CD4-positive, alpha-beta T cell (primary cell): ENCODE measurements at regions not wholly inside any gene's neighbourhood (a gene's known extent, or its start where the extent isn't known, plus 50 kb on each side); places are given as distances from the start of the nearest gene placed in this dataset.

Source experiments
- ATAC-seq: fragments of 200-7000 bp; cut with Tn5 transposase; one replicate; pipeline ENCODE4 v1.10.0; 2022; ENCODE audit warnings: mild to moderate bottlenecking; ENCODE audit not compliant: poor library complexity
- CTCF ChIA-PET: fragments of 350-600 bp; sonication (Branson Sonifier 250); formaldehyde crosslinking; loops from one replicate; lab custom pipeline; 2021; ENCODE audit warnings: antibody characterized with exemption, inconsistent platforms; lab: Charles Lee
- POLR2A ChIA-PET: fragments of 350-600 bp; sonication (Branson Sonifier 250); formaldehyde crosslinking; loops from one replicate; lab custom pipeline; 2021; ENCODE audit warnings: antibody characterized with exemption, inconsistent platforms; lab: Charles Lee
- DNase-seq, 14 experiments: peaks; one replicate each; pipeline ENCODE4 v3.0.0-alpha.2; 2013 to 2020; ENCODE audit warnings: mixed read lengths in 2 of 14
- H3K27ac ChIP-seq, 2 donors: one replicate each; pipeline versions ENCODE4 v1.5.1 to v1.7.0; 2013; ENCODE audit warnings: low read length in 2 of 2, low read depth in 1 of 2, mild to moderate bottlenecking in 1 of 2
- H3K27me3 ChIP-seq, 2 experiments: 1 replicate in 1 of 2; 2 replicates in 1 of 2; pipeline versions ENCODE4 v1.6.1 to v1.7.0; 2013; ENCODE audit warnings: low read length in 2 of 2, control low read depth in 1 of 2, mild to moderate bottlenecking in 1 of 2, moderate library complexity in 1 of 2; ENCODE audit not compliant: insufficient read depth in 2 of 2, control insufficient read depth in 1 of 2
- H3K36me3 ChIP-seq: one replicate; pipeline ENCODE4 v1.6.1; 2013; ENCODE audit warnings: low read length, control low read depth; ENCODE audit not compliant: insufficient read depth
- H3K4me1 ChIP-seq: one replicate; pipeline ENCODE4 v1.6.1; 2013; ENCODE audit warnings: low read length, control low read depth; ENCODE audit not compliant: insufficient read depth
- H3K4me3 ChIP-seq: one replicate; pipeline ENCODE4 v1.5.1; 2013; ENCODE audit warnings: mild to moderate bottlenecking, low read length, moderate library complexity
- H3K9me3 ChIP-seq, 2 experiments: 1 replicate in 1 of 2; 2 replicates in 1 of 2; pipeline versions ENCODE4 v1.6.1 to v1.7.0; 2013; ENCODE audit warnings: low read length in 2 of 2, mild to moderate bottlenecking in 2 of 2, control low read depth in 1 of 2, moderate library complexity in 1 of 2; ENCODE audit not compliant: control insufficient read depth in 1 of 2, insufficient read depth in 1 of 2
- H3K27ac Mint-ChIP-seq: one replicate; pipeline ENCODE4 v1.8.0; 2020; ENCODE audit warnings: mixed read lengths
- H3K27me3 Mint-ChIP-seq: one replicate; pipeline ENCODE4 v1.8.0; 2021; ENCODE audit warnings: mixed read lengths
- H3K36me3 Mint-ChIP-seq: one replicate; pipeline ENCODE4 v1.8.0; 2021; ENCODE audit warnings: low read depth, mixed read lengths
- H3K4me1 Mint-ChIP-seq: one replicate; pipeline ENCODE4 v1.8.0; 2021; ENCODE audit warnings: low read depth, mixed read lengths
- H3K4me3 Mint-ChIP-seq: one replicate; pipeline ENCODE4 v1.8.0; 2020; ENCODE audit warnings: mild to moderate bottlenecking, mixed read lengths
- H3K9me3 Mint-ChIP-seq: one replicate; pipeline ENCODE4 v1.8.0; 2020; ENCODE audit warnings: mixed read lengths
- CTCF ChIP-seq: fragments of 200-600 bp; IDR thresholded peaks from one replicate; pipeline ENCODE4 v1.8.0; 2022; ENCODE audit warnings: antibody characterized with exemption, mild to moderate bottlenecking
- intact Hi-C, 2 experiments: fragments of 100-400 bp; cut with DNase I in 1 of 2; cut with micrococcal nuclease in 1 of 2; formaldehyde crosslinking; loops; one replicate each; pipeline versions ENCODE4 v1.15.1 to v1.9.0; 2023 to 2025; cut with DNase I, micrococcal nuclease

DNA sequence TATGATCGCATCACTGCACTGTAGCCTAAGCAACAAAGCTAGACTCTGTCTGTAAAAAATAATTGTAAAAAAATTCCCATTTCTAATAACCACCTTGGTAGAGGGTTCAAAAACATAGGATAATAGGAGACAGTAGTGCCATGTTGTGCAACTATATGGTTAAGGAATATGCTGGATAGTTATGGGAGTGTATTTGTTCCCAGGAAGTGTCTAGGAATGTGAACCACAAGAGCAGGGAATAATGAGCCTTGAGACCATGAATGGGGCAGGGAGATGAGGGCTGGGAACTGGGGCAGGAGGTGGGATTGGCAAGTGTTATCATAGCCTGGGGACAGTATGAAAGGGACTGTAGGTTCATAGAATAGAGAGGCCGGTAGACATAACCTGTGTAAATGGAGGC, 50.4 kb downstream of the RUSC2 start:
- CTCF ChIA-PET = interaction anchor here (0.6 kb wide), 1 partner anchor 1370 kb away, joined by 3 read pairs; no protein-coding TSS in a partner anchor
- H3K9me3 ChIP-seq = no peaks in the 10 kb centered on the region
- no peaks in the 10 kb centered on the region for H3K36me3 Mint-ChIP-seq
- TF ChIP-seq CTCF = no peak
- no peak overlapping the region for H3K4me3 Mint-ChIP-seq
- no peak overlapping the region for H3K27ac ChIP-seq
- POLR2A ChIA-PET = no interaction called here
- no peak for ATAC-seq
- H3K27me3 Mint-ChIP-seq = peaks cover 12% of the 10 kb centered on the region
- DNase-seq = no peak
- H3K4me3 ChIP-seq = no peak overlapping the region
- intact Hi-C loops = no loop called here
- peaks cover 0 to 8% of the 10 kb centered on the region in 2 experiments for H3K27me3 ChIP-seq
- H3K27ac Mint-ChIP-seq = no peak overlapping the region
- H3K36me3 ChIP-seq = no peaks in the 10 kb centered on the region
- no peaks in the 10 kb centered on the region for H3K4me1 ChIP-seq
- H3K4me1 Mint-ChIP-seq = no peaks in the 10 kb centered on the region
- H3K9me3 Mint-ChIP-seq = no peaks in the 10 kb centered on the region

DNA sequence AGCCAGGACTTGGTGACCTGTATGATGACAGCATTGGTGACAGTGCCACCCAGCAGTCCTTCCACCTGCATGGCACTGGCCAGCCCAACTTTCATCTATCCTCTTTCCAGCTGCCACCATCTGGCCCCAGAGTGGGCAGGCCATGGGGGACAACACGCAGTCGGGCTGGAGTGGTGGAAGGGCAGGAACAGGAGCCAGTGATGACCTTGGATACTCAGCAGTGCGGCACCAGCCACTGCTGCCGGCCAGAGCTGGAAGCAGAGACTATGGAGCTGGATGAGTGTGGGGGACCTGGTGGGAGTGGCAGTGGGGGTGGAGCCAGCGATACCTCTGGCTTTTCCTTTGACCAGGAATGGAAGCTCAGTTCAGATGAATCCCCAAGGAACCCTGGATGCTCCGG, 56.9 kb downstream of the RUSC2 start:
- no peak overlapping the region for H3K27ac ChIP-seq
- no peak for DNase-seq
- Mint-ChIP-seq H3K4me1 (no peaks in the 10 kb centered on the region), H3K9me3 (no peaks in the 10 kb centered on the region), H3K4me3 (no peak overlapping the region), H3K36me3 (no peaks in the 10 kb centered on the region), H3K27me3 (no peaks in the 10 kb centered on the region), H3K27ac (no peak overlapping the region)
- CTCF ChIA-PET = no interaction called here
- no peaks in the 10 kb centered on the region for H3K9me3 ChIP-seq
- no peak for ATAC-seq
- no peaks in the 10 kb centered on the region for H3K36me3 ChIP-seq
- no peak overlapping the region for H3K4me3 ChIP-seq
- TF ChIP-seq CTCF = no peak
- POLR2A ChIA-PET = no interaction called here
- intact Hi-C loops = no loop called here
- H3K4me1 ChIP-seq = no peaks in the 10 kb centered on the region
- peaks cover 0 to 5% of the 10 kb centered on the region in 2 experiments for H3K27me3 ChIP-seq

- H3K36me3 Mint-ChIP-seq = no peaks in the 10 kb centered on the region
- no peak overlapping the region for H3K4me3 Mint-ChIP-seq
- H3K4me1 Mint-ChIP-seq = no peaks in the 10 kb centered on the region
- CTCF ChIA-PET = no interaction called here
- no peak for ATAC-seq
- no peaks in the 10 kb centered on the region for H3K9me3 Mint-ChIP-seq
- TF ChIP-seq CTCF = no peak
- Histone ChIP-seq H3K36me3 (no peaks in the 10 kb centered on the region), H3K4me3 (no peak overlapping the region), H3K27me3 (peaks cover 0 to 5% of the 10 kb centered on the region in 2 experiments), H3K27ac (no peak overlapping the region), H3K9me3 (no peaks in the 10 kb centered on the region), H3K4me1 (no peaks in the 10 kb centered on the region)
- DNase-seq = no peak
- POLR2A ChIA-PET = no interaction called here
- intact Hi-C loops = no loop called here
- no peak overlapping the region for H3K27ac Mint-ChIP-seq
- H3K27me3 Mint-ChIP-seq = no peaks in the 10 kb centered on the region
These were observed 57.1 kb upstream of the TESK1 start for GRCh38 chr9:35547889-35548418.
